Caco-2 (cell line): ENCODE measurements at regions not wholly inside any gene's neighbourhood (a gene's known extent, or its start where the extent isn't known, plus 50 kb on each side); places are given as distances from the start of the nearest gene placed in this dataset.

ENCODE experiments used
- BruUV-seq: library from RNA; stranded (reverse); fragments of 400-500 nt; replicated peaks from 2 replicates; lab custom pipeline; 2021; lab: Mats Ljungman, UMichigan
- CTCF ChIA-PET: fragments of 300-600 bp; sonication (Branson Sonifier 250); formaldehyde crosslinking; loops from one replicate; lab custom pipeline; 2022; ENCODE audit warnings: antibody characterized with exemption; lab: Charles Lee
- POLR2A ChIA-PET: fragments of 300-600 bp; sonication (Branson Sonifier 250); formaldehyde crosslinking; loops from one replicate; lab custom pipeline; 2022; ENCODE audit warnings: antibody characterized with exemption; lab: Charles Lee
- DNase-seq, 2 experiments: peaks; one replicate each; pipeline versions ENCODE4 v3.0.0 to v3.0.0-alpha.2; 2020 to 2022
- H3K27me3 ChIP-seq: replicated peaks from 2 replicates; pipeline ENCODE4 v1.6.0; 2011; ENCODE audit warnings: low read length; ENCODE audit not compliant: control insufficient read depth, insufficient read depth
- H3K36me3 ChIP-seq: 2 replicates; pipeline ENCODE4 v1.5.1; 2011; ENCODE audit warnings: low read length; ENCODE audit not compliant: control insufficient read depth, insufficient read depth
- H3K4me1 ChIP-seq: fragments of 250-450 bp; sonication (Bioruptor Pico); 2 replicates; pipeline ENCODE4 v1.5.1; 2020; ENCODE audit warnings: mild to moderate bottlenecking
- H3K4me3 ChIP-seq: 2 replicates; pipeline ENCODE4 v1.5.1; 2011; ENCODE audit warnings: low read depth, mild to moderate bottlenecking, control low read depth, low read length
- H3K9me3 ChIP-seq: fragments of 250-450 bp; sonication (Bioruptor Pico); 2 replicates; pipeline ENCODE4 v1.5.1; 2020; ENCODE audit warnings: mild to moderate bottlenecking, moderate library complexity
- H3K27ac Mint-ChIP-seq: one replicate; pipeline ENCODE4 v1.8.0; 2022; ENCODE audit warnings: mixed read lengths; ENCODE audit not compliant: unreplicated experiment
- H3K27me3 Mint-ChIP-seq: one replicate; pipeline ENCODE4 v1.8.0; 2022; ENCODE audit warnings: mixed read lengths; ENCODE audit not compliant: insufficient read depth, unreplicated experiment
- H3K36me3 Mint-ChIP-seq: one replicate; pipeline ENCODE4 v1.8.0; 2022; ENCODE audit warnings: mild to moderate bottlenecking, mixed read lengths; ENCODE audit not compliant: insufficient read depth, unreplicated experiment
- H3K4me1 Mint-ChIP-seq: one replicate; pipeline ENCODE4 v1.8.0; 2022; ENCODE audit warnings: low read depth, mixed read lengths; ENCODE audit not compliant: unreplicated experiment
- H3K4me3 Mint-ChIP-seq: one replicate; pipeline ENCODE4 v1.8.0; 2022; ENCODE audit warnings: mild to moderate bottlenecking, moderate library complexity, mixed read lengths; ENCODE audit not compliant: unreplicated experiment
- H3K9me3 Mint-ChIP-seq: one replicate; pipeline ENCODE4 v1.8.0; 2022; ENCODE audit warnings: mixed read lengths; ENCODE audit not compliant: unreplicated experiment
- CTCF ChIP-seq, 2 experiments: fragments of 200-600 bp in 1 of 2; IDR thresholded peaks; 1 replicate in 1 of 2; 2 replicates in 1 of 2; pipeline versions ENCODE4 v1.5.1 to v1.8.0; 2011 to 2022; ENCODE audit warnings: antibody characterized with exemption in 1 of 2, control low read depth in 1 of 2, inconsistent platforms in 1 of 2, low read depth in 1 of 2, low read length in 1 of 2, mild to moderate bottlenecking in 1 of 2, moderate library complexity in 1 of 2; ENCODE audit not compliant: insufficient read depth in 1 of 2, severe bottlenecking in 1 of 2, unreplicated experiment in 1 of 2
- intact Hi-C: fragments of 100-400 bp; cut with micrococcal nuclease; formaldehyde crosslinking; loops from one replicate; pipeline ENCODE4 v1.10.0; 2022; ENCODE audit not compliant: unreplicated experiment

GRCh38 chr7:109322833-109323232, 753.2 kb downstream of the DNAJB9 start:
- DNase-seq = no peak
- Mint-ChIP-seq H3K36me3 (no peaks in the 10 kb centered on the region), H3K27me3 (no peaks in the 10 kb centered on the region), H3K27ac (no peak overlapping the region), H3K4me1 (no peaks in the 10 kb centered on the region), H3K9me3 (no peaks in the 10 kb centered on the region), H3K4me3 (no peak overlapping the region)
- TF ChIP-seq CTCF (IDR thresholded peaks at IDR 0.05; ENCODE audit: insufficient read depth in 1 of 2, low read depth in 1 of 2, low read length in 1 of 2, severe bottlenecking in 1 of 2, unreplicated experiment in 1 of 2) = no peak
- no peaks in the 10 kb centered on the region for H3K9me3 ChIP-seq
- POLR2A ChIA-PET = no interaction called here
- H3K27me3 ChIP-seq = no peaks in the 10 kb centered on the region
- H3K4me1 ChIP-seq = no peaks in the 10 kb centered on the region
- H3K36me3 ChIP-seq = no peaks in the 10 kb centered on the region
- intact Hi-C loops = no loop called here
- no peak overlapping the region for H3K4me3 ChIP-seq
- CTCF ChIA-PET = no interaction called here
- no TSS peak for BruUV-seq

GRCh38 chr7:109331423-109331822, 761.7 kb downstream of the DNAJB9 start:
- H3K27me3 Mint-ChIP-seq = no peaks in the 10 kb centered on the region
- H3K9me3 ChIP-seq = no peaks in the 10 kb centered on the region
- H3K27ac Mint-ChIP-seq = no peak overlapping the region
- H3K4me1 Mint-ChIP-seq = no peaks in the 10 kb centered on the region
- no peak overlapping the region for H3K4me3 ChIP-seq
- intact Hi-C loops = no loop called here
- no peaks in the 10 kb centered on the region for H3K4me1 ChIP-seq
- H3K27me3 ChIP-seq = no peaks in the 10 kb centered on the region
- H3K4me3 Mint-ChIP-seq = no peak overlapping the region
- H3K36me3 Mint-ChIP-seq = no peaks in the 10 kb centered on the region
- H3K9me3 Mint-ChIP-seq = no peaks in the 10 kb centered on the region
- POLR2A ChIA-PET = no interaction called here
- no peak for DNase-seq
- no peak for TF ChIP-seq CTCF (IDR thresholded peaks at IDR 0.05; ENCODE audit: insufficient read depth in 1 of 2, low read depth in 1 of 2, low read length in 1 of 2, severe bottlenecking in 1 of 2, unreplicated experiment in 1 of 2)
- H3K36me3 ChIP-seq = no peaks in the 10 kb centered on the region
- CTCF ChIA-PET = no interaction called here
- no TSS peak for BruUV-seq

- H3K27me3 Mint-ChIP-seq = no peaks in the 10 kb centered on the region
- Histone ChIP-seq H3K4me3 (no peak overlapping the region), H3K4me1 (no peaks in the 10 kb centered on the region), H3K9me3 (no peaks in the 10 kb centered on the region), H3K27me3 (no peaks in the 10 kb centered on the region), H3K36me3 (no peaks in the 10 kb centered on the region)
- DNase-seq = no peak
- no peak for TF ChIP-seq CTCF (IDR thresholded peaks at IDR 0.05; ENCODE audit: insufficient read depth in 1 of 2, low read depth in 1 of 2, low read length in 1 of 2, severe bottlenecking in 1 of 2, unreplicated experiment in 1 of 2)
- POLR2A ChIA-PET = no interaction called here
- no peaks in the 10 kb centered on the region for H3K4me1 Mint-ChIP-seq
- H3K36me3 Mint-ChIP-seq = no peaks in the 10 kb centered on the region
- intact Hi-C loops = no loop called here
- no peak overlapping the region for H3K27ac Mint-ChIP-seq
- CTCF ChIA-PET = no interaction called here
- BruUV-seq = no TSS peak
- H3K4me3 Mint-ChIP-seq = no peak overlapping the region
- no peaks in the 10 kb centered on the region for H3K9me3 Mint-ChIP-seq
These were observed 766.3 kb downstream of the DNAJB9 start for GRCh38 chr7:109335951-109336350.
